BJ (cell line): ENCODE measurements at regions not wholly inside any gene's neighbourhood (a gene's known extent, or its start where the extent isn't known, plus 50 kb on each side); places are given as distances from the start of the nearest gene placed in this dataset.

Source experiments
- CTCF ChIA-PET: fragments of 350-600 bp; formaldehyde crosslinking; extraction: SDS; loops from one replicate; lab custom pipeline; 2021; ENCODE audit warnings: antibody characterized with exemption, inconsistent platforms; lab: Yijun Ruan, JAX
- POLR2A ChIA-PET: fragments of 300-600 bp; sonication (Branson Sonifier 250); formaldehyde crosslinking; extraction: SDS; loops from one replicate; lab custom pipeline; 2021; ENCODE audit warnings: antibody characterized with exemption; lab: Charles Lee
- DNase-seq: peaks from one replicate; pipeline ENCODE4 v3.0.0-alpha.2; 2011; ENCODE audit warnings: low read depth
- H3K27me3 ChIP-seq: 2 replicates; pipeline ENCODE4 v1.6.0; 2011; ENCODE audit warnings: low read length; ENCODE audit not compliant: control insufficient read depth, insufficient read depth
- H3K36me3 ChIP-seq: 2 replicates; pipeline ENCODE4 v1.5.1; 2011; ENCODE audit warnings: low read length; ENCODE audit not compliant: control insufficient read depth, insufficient read depth
- H3K4me3 ChIP-seq: 2 replicates; pipeline ENCODE4 v1.5.1; 2011; ENCODE audit warnings: low read depth, mild to moderate bottlenecking, control low read depth, low read length
- CTCF ChIP-seq: IDR thresholded peaks from 2 replicates; pipeline ENCODE4 v1.5.1; 2011; ENCODE audit warnings: low read depth, mild to moderate bottlenecking, control low read depth, inconsistent platforms, low read length, moderate library complexity; ENCODE audit not compliant: insufficient read depth

GRCh38 chr10:129259128-129259815 lies 207.8 kb upstream of the MGMT start:
- ChIA-PET POLR2A (no interaction called here), CTCF (interaction anchor here (0.6 kb wide), 2 partner anchors 108 to 616 kb away, joined by 3 read pairs; no protein-coding TSS in a partner anchor)
- TF ChIP-seq CTCF, result no peak
- Histone ChIP-seq H3K4me3 (no peak overlapping the region), H3K36me3 (no peaks in the 10 kb centered on the region), H3K27me3 (no peaks in the 10 kb centered on the region)
- no peak for DNase-seq

GRCh38 chr10:129272176-129272575 lies 194.9 kb upstream of the MGMT start:
- POLR2A ChIA-PET, result no interaction called here
- TF ChIP-seq CTCF, result no peak
- Histone ChIP-seq H3K27me3 (no peaks in the 10 kb centered on the region), H3K4me3 (no peak overlapping the region), H3K36me3 (no peaks in the 10 kb centered on the region)
- no peak for DNase-seq
- CTCF ChIA-PET, result no interaction called here

- ChIA-PET POLR2A (no interaction called here), CTCF (no interaction called here)
- Histone ChIP-seq H3K36me3 (no peaks in the 10 kb centered on the region), H3K27me3 (no peaks in the 10 kb centered on the region), H3K4me3 (no peak overlapping the region)
- no peak for TF ChIP-seq CTCF
- DNase-seq, result no peak
Measured at GRCh38 chr10:129272866-129273650, 194.0 kb upstream of the MGMT start.

GRCh38 chr10:129273860-129274259 lies 193.2 kb upstream of the MGMT start:
- ChIA-PET CTCF (no interaction called here), POLR2A (no interaction called here)
- Histone ChIP-seq H3K4me3 (no peak overlapping the region), H3K27me3 (no peaks in the 10 kb centered on the region), H3K36me3 (no peaks in the 10 kb centered on the region)
- TF ChIP-seq CTCF, result no peak
- DNase-seq, result no peak

- POLR2A ChIA-PET, result no interaction called here
- no peak for DNase-seq
- CTCF ChIA-PET, result no interaction called here
Measured at GRCh38 chr10:129274748-129275474, 192.1 kb upstream of the MGMT start.

More at GRCh38 chr10:129274748-129275474, 192.1 kb upstream of the MGMT start:
- H3K36me3 ChIP-seq, result no peaks in the 10 kb centered on the region
- TF ChIP-seq CTCF, result no peak
- H3K27me3 ChIP-seq, result no peaks in the 10 kb centered on the region
- no peak overlapping the region for H3K4me3 ChIP-seq
